PC-3 (cell line): ENCODE measurements at regions not wholly inside any gene's neighbourhood (a gene's known extent, or its start where the extent isn't known, plus 50 kb on each side); places are given as distances from the start of the nearest gene placed in this dataset.

Experiments used
- ATAC-seq: fragments of 200-7000 bp; cut with Tn5 transposase; 2 replicates; pipeline ENCODE4 v1.9.1; 2020; ENCODE audit warnings: mild to moderate bottlenecking, moderate library complexity
- BruUV-seq: library from RNA; stranded (reverse); fragments of 400-500 nt; replicated peaks from 2 replicates; lab custom pipeline; 2021; lab: Mats Ljungman, UMichigan
- CTCF ChIA-PET: fragments of 300-600 bp; sonication (Branson Sonifier 250); formaldehyde crosslinking; loops from one replicate; lab custom pipeline; 2022; ENCODE audit warnings: antibody characterized with exemption; lab: Charles Lee
- POLR2A ChIA-PET: fragments of 300-600 bp; sonication (Branson Sonifier 250); formaldehyde crosslinking; loops from one replicate; lab custom pipeline; 2022; ENCODE audit warnings: antibody characterized with exemption; ENCODE audit not compliant: unreplicated experiment; lab: Charles Lee
- DNase-seq: peaks from one replicate; pipeline ENCODE4 v3.0.0-alpha.2; 2015
- H2AFZ ChIP-seq: fragments of 300-600 bp; sonication (generic); 2 replicates; pipeline ENCODE4 v1.6.0; 2016; ENCODE audit warnings: antibody characterized with exemption, low read length
- H3F3A ChIP-seq: fragments of 300-600 bp; sonication (generic); one replicate; pipeline ENCODE4 v1.6.0; 2017; ENCODE audit warnings: antibody characterized with exemption, low read length, control low read depth, mild to moderate bottlenecking; ENCODE audit not compliant: unreplicated experiment
- H3K27ac ChIP-seq: fragments of 300-600 bp; sonication (generic); 2 replicates; pipeline ENCODE4 v1.5.1; 2016; ENCODE audit warnings: mild to moderate bottlenecking, low read length
- H3K27me3 ChIP-seq: fragments of 300-600 bp; sonication (generic); 2 replicates; pipeline ENCODE4 v1.6.1; 2016; ENCODE audit warnings: low read length, mixed read lengths
- H3K36me3 ChIP-seq: fragments of 300-600 bp; sonication (generic); 2 replicates; pipeline ENCODE4 v1.6.1; 2016; ENCODE audit warnings: low read depth, mixed run types, low read length, mixed read lengths
- H3K4me1 ChIP-seq: fragments of 300-600 bp; sonication (generic); 2 replicates; pipeline ENCODE4 v1.5.1; 2016; ENCODE audit warnings: low read length; ENCODE audit not compliant: insufficient read depth
- H3K4me2 ChIP-seq: fragments of 300-600 bp; sonication (generic); 2 replicates; pipeline ENCODE4 v1.6.0; 2016; ENCODE audit warnings: low read length
- H3K4me3 ChIP-seq: fragments of 300-600 bp; sonication (generic); 2 replicates; pipeline ENCODE4 v1.5.1; 2016; ENCODE audit warnings: mild to moderate bottlenecking, low read length, mixed read lengths
- H3K79me2 ChIP-seq: fragments of 300-600 bp; sonication (generic); 2 replicates; pipeline ENCODE4 v1.6.1; 2017; ENCODE audit warnings: low read length, mixed read lengths
- H3K9ac ChIP-seq: fragments of 300-600 bp; sonication (generic); 2 replicates; pipeline ENCODE4 v1.6.0; 2016; ENCODE audit warnings: mild to moderate bottlenecking, low read length
- H3K9me2 ChIP-seq: fragments of 300-600 bp; sonication (generic); replicated peaks from 2 replicates; pipeline ENCODE4 v1.6.1; 2016; ENCODE audit warnings: mixed run types, low read length, mixed read lengths
- H3K9me3 ChIP-seq: fragments of 300-600 bp; sonication (generic); 2 replicates; pipeline ENCODE4 v1.6.1; 2016; ENCODE audit warnings: low read length, mixed read lengths
- H4K20me1 ChIP-seq: fragments of 300-600 bp; sonication (generic); 2 replicates; pipeline ENCODE4 v1.6.1; 2016; ENCODE audit warnings: low read length, mixed read lengths
- CTCF ChIP-seq: fragments of 300-600 bp; sonication (generic); conservative IDR thresholded peaks from 2 replicates; pipeline ENCODE4 v1.5.1; 2017; ENCODE audit warnings: antibody characterized with exemption, low read depth, mild to moderate bottlenecking, low read length
- EZH2 ChIP-seq: fragments of 300-600 bp; sonication (generic); IDR thresholded peaks from one replicate; pipeline ENCODE4 v1.6.1; 2017; ENCODE audit warnings: antibody characterized with exemption, mild to moderate bottlenecking, low read length; ENCODE audit not compliant: unreplicated experiment
- EZH2phosphoT487 ChIP-seq: fragments of 300-600 bp; sonication (generic); IDR thresholded peaks from 2 replicates; pipeline ENCODE4 v1.6.1; 2018; ENCODE audit warnings: mild to moderate bottlenecking, antibody characterized with exemption, low read length, borderline replicate concordance
- intact Hi-C: fragments of 100-400 bp; cut with micrococcal nuclease; formaldehyde crosslinking; loops from 2 replicates; pipeline ENCODE4 v1.9.0; 2023

- no peaks in the 10 kb centered on the region for H3K79me2 ChIP-seq
- no peaks in the 10 kb centered on the region for H4K20me1 ChIP-seq
- H3K4me2 ChIP-seq, result no peak overlapping the region
- no TSS peak for BruUV-seq
- no peaks in the 10 kb centered on the region for H3K9me2 ChIP-seq
- H3K9ac ChIP-seq, result no peak overlapping the region
- H3K27me3 ChIP-seq, result peaks cover 80% of the 10 kb centered on the region
- H3F3A ChIP-seq, result no peaks in the 10 kb centered on the region
- CTCF ChIA-PET, result interaction anchor here (0.6 kb wide), 2 partner anchors 33 to 168 kb away, joined by 4 read pairs; no protein-coding TSS in a partner anchor
- H3K4me3 ChIP-seq, result no peak overlapping the region
- no peak overlapping the region for H2AFZ ChIP-seq
- H3K4me1 ChIP-seq, result no peaks in the 10 kb centered on the region
- H3K9me3 ChIP-seq, result no peaks in the 10 kb centered on the region
- no peaks in the 10 kb centered on the region for H3K36me3 ChIP-seq
- intact Hi-C loops, result loop anchor here (1.0 kb wide), 1 partner anchor 110 kb away; no protein-coding TSS in a partner anchor
- H3K27ac ChIP-seq, result no peak overlapping the region
- no peak for TF ChIP-seq EZH2
- peak; percentile 88 for TF ChIP-seq CTCF
- DNase-seq, result peak; percentile 59
- POLR2A ChIA-PET, result no interaction called here
- ATAC-seq, result peak; percentile 43; the same call in 1 of the 2 replicates
Measured at GRCh38 chr4:54433686-54434085, 204.6 kb downstream of the PDGFRA start.

GRCh38 chr4:54439831-54440243 lies 210.7 kb downstream of the PDGFRA start:
- Histone ChIP-seq H2AFZ (no peak overlapping the region), H3K4me3 (no peak overlapping the region; the same call in 1 of the 2 replicates), H3K4me2 (peak overlapping the region; percentile 19), H3K4me1 (no peaks in the 10 kb centered on the region), H3K9ac (no peak overlapping the region), H3K27ac (no peak overlapping the region), H4K20me1 (no peaks in the 10 kb centered on the region), H3K27me3 (peaks cover 57% of the 10 kb centered on the region), H3K79me2 (no peaks in the 10 kb centered on the region), H3K9me3 (no peaks in the 10 kb centered on the region), H3F3A (no peaks in the 10 kb centered on the region), H3K36me3 (no peaks in the 10 kb centered on the region), H3K9me2 (no peaks in the 10 kb centered on the region)
- BruUV-seq, result no TSS peak
- POLR2A ChIA-PET, result no interaction called here
- intact Hi-C loops, result loop anchor here (2.0 kb wide), 1 partner anchor 55 kb away; no protein-coding TSS in a partner anchor
- CTCF ChIA-PET, result no interaction called here
- TF ChIP-seq CTCF (no peak), EZH2phosphoT487 (no peak), EZH2 (no peak)
- peak; percentile 49 for DNase-seq
- no peak for ATAC-seq

- intact Hi-C loops, result loop anchor here (1.0 to 2.0 kb wide), 2 partner anchors 56 to 117 kb away; no protein-coding TSS in a partner anchor
- TF ChIP-seq EZH2 (no peak), EZH2phosphoT487 (no peak), CTCF (peak; percentile 85)
- BruUV-seq, result no TSS peak
- Histone ChIP-seq H3K27ac (no peak overlapping the region), H2AFZ (peak overlapping the region; percentile 6; the same call in 1 of the 2 replicates), H3K79me2 (no peaks in the 10 kb centered on the region), H4K20me1 (no peaks in the 10 kb centered on the region), H3K27me3 (peaks cover 54% of the 10 kb centered on the region), H3K4me2 (peak overlapping the region; percentile 19), H3F3A (no peaks in the 10 kb centered on the region), H3K9ac (no peak overlapping the region), H3K4me1 (no peaks in the 10 kb centered on the region), H3K36me3 (no peaks in the 10 kb centered on the region), H3K4me3 (peak overlapping the region; percentile 3; the same call in 1 of the 2 replicates), H3K9me3 (no peaks in the 10 kb centered on the region), H3K9me2 (no peaks in the 10 kb centered on the region)
- ATAC-seq, result no peak
- CTCF ChIA-PET, result no interaction called here
- DNase-seq, result peak; percentile 66
- POLR2A ChIA-PET, result no interaction called here
Measured at GRCh38 chr4:54440394-54441136, 211.5 kb downstream of the PDGFRA start.
